ENCODE measurements at regions not wholly inside any gene's neighbourhood (a gene's known extent, or its start where the extent isn't known, plus 50 kb on each side); places are given as distances from the start of the nearest gene placed in this dataset.

GRCh38 chr20:7654231-7654630 lies 286.0 kb downstream of the HAO1 start:
- no peak for TF ChIP-seq CTCF (IDR thresholded peaks at IDR 0.05)
- TF ChIP-seq POLR2AphosphoS5 (IDR thresholded peaks at IDR 0.05): no peak
- no peak for TF ChIP-seq POLR2A (IDR thresholded peaks at IDR 0.05)
- Histone ChIP-seq H3K4me1 (replicated peaks) (no peaks in the 10 kb centered on the region), H3K36me3 (no peaks in the 10 kb centered on the region), H3K27me3 (replicated peaks; ENCODE audit: insufficient read depth) (no peaks in the 10 kb centered on the region), H3K27ac (no peak overlapping the region), H3K9me3 (no peaks in the 10 kb centered on the region), H3K4me3 (no peak overlapping the region)
- DNase-seq (ENCODE audit: low spot score): no peak
- intact Hi-C loops (cut with DNase I): no loop called here

GRCh38 chr20:7656687-7657467 lies 283.4 kb downstream of the HAO1 start:
- WGBS: 60% methylated on average over 4 of the region's 4 CpGs

GRCh38 chr20:7657569-7657968 lies 282.7 kb downstream of the HAO1 start:
- Histone ChIP-seq H3K4me3 (no peak overlapping the region), H3K27ac (no peak overlapping the region), H3K4me1 (replicated peaks) (no peaks in the 10 kb centered on the region), H3K9me3 (no peaks in the 10 kb centered on the region), H3K27me3 (replicated peaks; ENCODE audit: insufficient read depth) (no peaks in the 10 kb centered on the region), H3K36me3 (no peaks in the 10 kb centered on the region)
- TF ChIP-seq POLR2AphosphoS5 (IDR thresholded peaks at IDR 0.05) (no peak), CTCF (IDR thresholded peaks at IDR 0.05) (no peak), POLR2A (IDR thresholded peaks at IDR 0.05) (no peak)
- DNase-seq (ENCODE audit: low spot score): no peak
- intact Hi-C loops (cut with DNase I): no loop called here
- WGBS: 68% methylated on average over 2 of the region's 2 CpGs

More at GRCh38 chr20:7656687-7657467, 283.4 kb downstream of the HAO1 start:
- Histone ChIP-seq H3K36me3 (no peaks in the 10 kb centered on the region), H3K27me3 (replicated peaks; ENCODE audit: insufficient read depth) (no peaks in the 10 kb centered on the region), H3K27ac (no peak overlapping the region), H3K9me3 (no peaks in the 10 kb centered on the region), H3K4me3 (no peak overlapping the region), H3K4me1 (replicated peaks) (no peaks in the 10 kb centered on the region)
- TF ChIP-seq CTCF (IDR thresholded peaks at IDR 0.05) (no peak), POLR2AphosphoS5 (IDR thresholded peaks at IDR 0.05) (no peak)
- no peak for DNase-seq (ENCODE audit: low spot score)
- intact Hi-C loops (cut with DNase I): no loop called here

GRCh38 chr20:7660165-7660564 lies 280.1 kb downstream of the HAO1 start:
- Histone ChIP-seq H3K36me3 (no peaks in the 10 kb centered on the region), H3K4me3 (no peak overlapping the region), H3K27me3 (replicated peaks; ENCODE audit: insufficient read depth) (no peaks in the 10 kb centered on the region), H3K27ac (no peak overlapping the region), H3K9me3 (no peaks in the 10 kb centered on the region), H3K4me1 (replicated peaks) (no peaks in the 10 kb centered on the region)
- TF ChIP-seq CTCF (IDR thresholded peaks at IDR 0.05) (no peak), POLR2AphosphoS5 (IDR thresholded peaks at IDR 0.05) (no peak), POLR2A (IDR thresholded peaks at IDR 0.05) (no peak)
- DNase-seq (ENCODE audit: low spot score): no peak
- intact Hi-C loops (cut with DNase I): no loop called here
- 87% methylated on average over 3 of the region's 3 CpGs for WGBS

- Histone ChIP-seq H3K9me3 (no peaks in the 10 kb centered on the region), H3K4me1 (replicated peaks) (no peaks in the 10 kb centered on the region), H3K27me3 (replicated peaks; ENCODE audit: insufficient read depth) (no peaks in the 10 kb centered on the region), H3K27ac (no peak overlapping the region), H3K4me3 (no peak overlapping the region), H3K36me3 (no peaks in the 10 kb centered on the region)
- DNase-seq (ENCODE audit: low spot score): no peak
- 40% methylated on average over 2 of the region's 2 CpGs for whole genome bisulfite sequencing
- intact Hi-C loops (cut with DNase I): no loop called here
- TF ChIP-seq POLR2AphosphoS5 (IDR thresholded peaks at IDR 0.05) (no peak), CTCF (IDR thresholded peaks at IDR 0.05) (no peak), POLR2A (IDR thresholded peaks at IDR 0.05) (no peak)
Measured at GRCh38 chr20:7665376-7665775, 274.9 kb downstream of the HAO1 start.
